Smooth muscle cell (in vitro differentiated cells): ENCODE measurements at regions not wholly inside any gene's neighbourhood (a gene's known extent, or its start where the extent isn't known, plus 50 kb on each side); places are given as distances from the start of the nearest gene placed in this dataset.

ENCODE experiments used
- DNase-seq: peaks from one replicate; lab custom pipeline; 2025; ENCODE audit not compliant: unreplicated experiment; lab: John Stamatoyannopoulos, UW
- H2AFZ ChIP-seq: fragments of 200-600 bp; sonication (generic); 2 replicates; pipeline ENCODE4 v1.6.0; 2016; ENCODE audit warnings: antibody characterized with exemption, low read depth, mild to moderate bottlenecking
- H3F3A ChIP-seq: fragments of 200-600 bp; sonication (generic); 2 replicates; pipeline ENCODE4 v1.6.0; 2017; ENCODE audit warnings: antibody characterized with exemption, low read depth
- H3K27ac ChIP-seq: fragments of 200-600 bp; sonication (generic); 2 replicates; pipeline ENCODE4 v1.5.1; 2016; ENCODE audit warnings: low read depth, mild to moderate bottlenecking
- H3K27me3 ChIP-seq: fragments of 200-600 bp; sonication (generic); 2 replicates; pipeline ENCODE4 v1.6.1; 2016; ENCODE audit warnings: low read depth, mild to moderate bottlenecking
- H3K36me3 ChIP-seq: fragments of 200-600 bp; sonication (generic); 2 replicates; pipeline ENCODE4 v1.5.1; 2016; ENCODE audit warnings: low read depth
- H3K4me1 ChIP-seq: fragments of 200-600 bp; sonication (generic); 2 replicates; pipeline ENCODE4 v1.5.1; 2016; ENCODE audit warnings: low read depth
- H3K4me2 ChIP-seq: fragments of 200-600 bp; sonication (generic); 2 replicates; pipeline ENCODE4 v1.6.0; 2016; ENCODE audit warnings: mild to moderate bottlenecking
- H3K4me3 ChIP-seq: fragments of 200-600 bp; sonication (generic); 2 replicates; pipeline ENCODE4 v1.5.1; 2016; ENCODE audit warnings: mild to moderate bottlenecking
- H3K79me2 ChIP-seq: fragments of 200-600 bp; sonication (generic); 2 replicates; pipeline ENCODE4 v1.6.0; 2016; ENCODE audit warnings: low read depth, mild to moderate bottlenecking
- H3K9ac ChIP-seq: fragments of 200-600 bp; sonication (generic); 2 replicates; pipeline ENCODE4 v1.6.0; 2016; ENCODE audit warnings: low read depth
- H3K9me3 ChIP-seq: fragments of 200-600 bp; sonication (generic); replicated peaks from 2 replicates; pipeline ENCODE4 v1.5.1; 2016; ENCODE audit warnings: low read depth
- H4K20me1 ChIP-seq: fragments of 200-600 bp; sonication (generic); 2 replicates; pipeline ENCODE4 v1.6.0; 2016; ENCODE audit warnings: low read depth
- WGBS: methylation state at CpG from one replicate; pipeline ENCODE4 v1.1.7; 2016; ENCODE audit warnings: low lambda C conversion rate; 5-methylcytosine and 5-hydroxymethylcytosine counted together
- TF ChIP-seq, protein P1 (sequence below): fragments of 200-600 bp; sonication (generic); IDR thresholded peaks from 2 replicates; pipeline ENCODE4 v1.5.1; 2017; ENCODE audit warnings: borderline replicate concordance, mild to moderate bottlenecking, antibody characterized with exemption; ENCODE audit not compliant: insufficient read depth, poor library complexity, severe bottlenecking

DNA sequence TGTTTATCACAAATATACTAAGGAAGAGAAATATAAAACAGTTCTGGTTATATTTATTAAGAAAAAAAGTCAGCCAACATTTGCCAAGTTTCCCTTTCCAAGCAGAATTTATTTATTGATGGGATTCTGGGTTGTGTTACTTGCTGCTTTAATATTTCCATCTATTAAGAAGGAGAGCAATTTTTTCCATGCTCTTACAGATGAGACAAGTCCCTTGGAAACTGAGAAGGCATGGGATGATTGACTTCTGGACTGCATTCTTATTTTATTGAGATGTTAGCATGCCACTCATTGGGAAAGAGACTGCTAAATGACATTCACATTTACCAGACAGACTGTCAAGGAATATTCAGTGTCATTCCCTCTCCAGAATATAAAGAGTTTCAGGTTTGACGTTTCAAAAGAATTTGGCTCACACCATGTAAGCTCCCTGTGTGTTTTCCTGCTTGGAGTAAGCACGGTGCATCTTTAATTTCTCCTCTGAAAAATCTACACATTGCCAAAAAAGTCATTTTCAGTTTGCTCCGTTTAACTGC, 1565.2 kb upstream of the GOT2 start:
- no peaks in the 10 kb centered on the region for H3K79me2 ChIP-seq
- no peak for DNase-seq
- WGBS: 88% methylated on average over 3 of the region's 3 CpGs
- no peak overlapping the region for H2AFZ ChIP-seq
- no peak overlapping the region for H3K4me2 ChIP-seq
- H3K4me1 ChIP-seq: no peaks in the 10 kb centered on the region
- no peaks in the 10 kb centered on the region for H3F3A ChIP-seq
- no peaks in the 10 kb centered on the region for H3K36me3 ChIP-seq
- no peak overlapping the region for H3K9ac ChIP-seq
- no peaks in the 10 kb centered on the region for H4K20me1 ChIP-seq
- TF ChIP-seq, protein P1, sequence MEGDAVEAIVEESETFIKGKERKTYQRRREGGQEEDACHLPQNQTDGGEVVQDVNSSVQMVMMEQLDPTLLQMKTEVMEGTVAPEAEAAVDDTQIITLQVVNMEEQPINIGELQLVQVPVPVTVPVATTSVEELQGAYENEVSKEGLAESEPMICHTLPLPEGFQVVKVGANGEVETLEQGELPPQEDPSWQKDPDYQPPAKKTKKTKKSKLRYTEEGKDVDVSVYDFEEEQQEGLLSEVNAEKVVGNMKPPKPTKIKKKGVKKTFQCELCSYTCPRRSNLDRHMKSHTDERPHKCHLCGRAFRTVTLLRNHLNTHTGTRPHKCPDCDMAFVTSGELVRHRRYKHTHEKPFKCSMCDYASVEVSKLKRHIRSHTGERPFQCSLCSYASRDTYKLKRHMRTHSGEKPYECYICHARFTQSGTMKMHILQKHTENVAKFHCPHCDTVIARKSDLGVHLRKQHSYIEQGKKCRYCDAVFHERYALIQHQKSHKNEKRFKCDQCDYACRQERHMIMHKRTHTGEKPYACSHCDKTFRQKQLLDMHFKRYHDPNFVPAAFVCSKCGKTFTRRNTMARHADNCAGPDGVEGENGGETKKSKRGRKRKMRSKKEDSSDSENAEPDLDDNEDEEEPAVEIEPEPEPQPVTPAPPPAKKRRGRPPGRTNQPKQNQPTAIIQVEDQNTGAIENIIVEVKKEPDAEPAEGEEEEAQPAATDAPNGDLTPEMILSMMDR: no peak
- H3K27ac ChIP-seq: no peak overlapping the region
- no peaks in the 10 kb centered on the region for H3K9me3 ChIP-seq
- H3K4me3 ChIP-seq: no peak overlapping the region
- H3K27me3 ChIP-seq: no peaks in the 10 kb centered on the region

DNA sequence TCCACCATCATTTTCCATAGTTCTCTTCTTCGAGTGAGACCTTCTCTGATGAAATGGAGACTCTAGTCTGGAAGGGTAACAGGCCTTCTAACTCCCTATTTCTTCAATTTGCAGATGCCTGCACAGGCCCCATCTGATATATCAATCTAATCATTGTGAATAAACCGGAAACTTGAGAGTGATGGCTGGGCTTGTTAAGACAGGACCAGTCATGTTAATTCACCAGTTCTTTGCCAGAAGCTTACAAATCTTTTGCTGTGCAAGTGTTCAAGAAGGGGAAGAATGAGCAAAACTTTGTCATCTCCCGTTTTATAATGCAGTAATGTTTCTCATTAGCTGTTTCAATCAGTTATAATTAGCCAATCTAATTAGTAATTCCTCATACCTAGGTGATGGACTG, 1561.3 kb upstream of the GOT2 start:
- Histone ChIP-seq H2AFZ (no peak overlapping the region), H3F3A (no peaks in the 10 kb centered on the region), H3K9me3 (no peaks in the 10 kb centered on the region), H4K20me1 (no peaks in the 10 kb centered on the region), H3K36me3 (no peaks in the 10 kb centered on the region), H3K9ac (no peak overlapping the region), H3K4me2 (no peak overlapping the region), H3K4me3 (no peak overlapping the region), H3K4me1 (no peaks in the 10 kb centered on the region), H3K27me3 (no peaks in the 10 kb centered on the region), H3K27ac (no peak overlapping the region), H3K79me2 (no peaks in the 10 kb centered on the region)
- WGBS: 86% methylated on average over 3 of the region's 3 CpGs
- no peak for DNase-seq
- TF ChIP-seq, protein P1: no peak

DNA sequence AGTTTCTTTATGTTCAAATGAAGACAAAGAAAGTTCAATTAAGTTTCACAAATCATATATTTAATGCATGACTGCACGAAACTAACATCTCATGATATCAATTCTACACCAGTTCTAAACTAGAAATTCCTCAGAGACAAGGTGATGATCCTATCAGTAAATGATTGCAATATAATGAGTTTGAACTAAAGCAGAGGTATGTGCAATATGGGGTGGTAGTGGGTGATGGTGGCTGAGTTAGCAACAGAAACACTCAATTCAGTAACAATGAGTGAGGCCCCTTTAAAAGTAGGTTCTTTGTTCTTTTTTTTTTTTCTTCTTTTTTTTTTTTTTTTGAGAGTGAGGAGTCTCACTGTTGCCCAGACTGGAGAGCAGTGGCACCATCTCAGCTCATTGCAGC, 1551.7 kb upstream of the GOT2 start:
- Histone ChIP-seq H3K9me3 (no peaks in the 10 kb centered on the region), H3K4me2 (no peak overlapping the region), H3K9ac (no peak overlapping the region), H3K27ac (no peak overlapping the region), H3K4me1 (no peaks in the 10 kb centered on the region), H2AFZ (no peak overlapping the region), H4K20me1 (no peaks in the 10 kb centered on the region), H3K4me3 (no peak overlapping the region), H3K79me2 (no peaks in the 10 kb centered on the region), H3K36me3 (no peaks in the 10 kb centered on the region), H3F3A (no peaks in the 10 kb centered on the region), H3K27me3 (no peaks in the 10 kb centered on the region)
- DNase-seq: no peak
- WGBS: 100% methylated on average over 1 of the region's 1 CpG
- TF ChIP-seq, protein P1: no peak

DNA sequence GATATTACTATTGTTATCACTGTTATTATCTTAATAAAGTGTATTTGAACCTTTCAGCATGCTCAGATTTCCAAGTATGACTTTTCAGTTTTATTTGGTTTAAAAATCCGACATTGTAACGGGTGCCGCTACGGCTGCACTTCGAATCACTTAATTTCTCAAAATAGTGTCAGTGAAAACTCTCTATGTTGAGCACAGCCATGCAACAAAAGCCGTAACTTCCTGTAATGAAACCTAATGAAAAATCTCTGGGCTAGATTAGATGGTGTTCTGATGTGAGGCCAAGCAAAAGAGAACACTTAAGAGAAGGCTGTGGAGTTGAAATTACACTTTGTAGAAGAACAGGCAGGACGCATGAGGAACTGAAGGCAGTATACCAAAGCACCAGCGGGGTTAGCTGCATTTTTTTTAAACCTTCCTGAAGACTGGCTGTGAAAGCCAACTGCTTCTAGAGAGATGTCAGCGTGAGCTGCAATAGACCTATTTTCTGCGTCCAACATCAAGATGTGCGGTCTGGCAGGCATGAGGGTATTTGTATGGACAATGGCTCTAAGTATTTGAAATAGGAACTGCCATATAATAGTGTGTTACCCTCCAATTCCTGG, 1545.0 kb upstream of the GOT2 start:
- H3K79me2 ChIP-seq: no peaks in the 10 kb centered on the region
- 82% methylated on average over 11 of the region's 11 CpGs for WGBS

More for the DNA sequence above, 1545.0 kb upstream of the GOT2 start:
- no peak overlapping the region for H3K27ac ChIP-seq
- no peak overlapping the region for H3K9ac ChIP-seq
- TF ChIP-seq, protein P1: no peak
- H3K27me3 ChIP-seq: no peaks in the 10 kb centered on the region
- DNase-seq: no peak
- H3K4me3 ChIP-seq: no peak overlapping the region
- H3K36me3 ChIP-seq: no peaks in the 10 kb centered on the region
- no peak overlapping the region for H2AFZ ChIP-seq
- no peaks in the 10 kb centered on the region for H3K4me1 ChIP-seq
- no peaks in the 10 kb centered on the region for H4K20me1 ChIP-seq
- no peaks in the 10 kb centered on the region for H3K9me3 ChIP-seq
- H3F3A ChIP-seq: no peaks in the 10 kb centered on the region
- no peak overlapping the region for H3K4me2 ChIP-seq
